HG03097 (cell line): ENCODE measurements at regions not wholly inside any gene's neighbourhood (a gene's known extent, or its start where the extent isn't known, plus 50 kb on each side); places are given as distances from the start of the nearest gene placed in this dataset.

Experiments
- ATAC-seq: cut with Tn5 transposase; IDR thresholded peaks from one replicate; pipeline ENCODE4 v1.9.1; 2021; ENCODE audit not compliant: unreplicated experiment, low FRiP score

DNA sequence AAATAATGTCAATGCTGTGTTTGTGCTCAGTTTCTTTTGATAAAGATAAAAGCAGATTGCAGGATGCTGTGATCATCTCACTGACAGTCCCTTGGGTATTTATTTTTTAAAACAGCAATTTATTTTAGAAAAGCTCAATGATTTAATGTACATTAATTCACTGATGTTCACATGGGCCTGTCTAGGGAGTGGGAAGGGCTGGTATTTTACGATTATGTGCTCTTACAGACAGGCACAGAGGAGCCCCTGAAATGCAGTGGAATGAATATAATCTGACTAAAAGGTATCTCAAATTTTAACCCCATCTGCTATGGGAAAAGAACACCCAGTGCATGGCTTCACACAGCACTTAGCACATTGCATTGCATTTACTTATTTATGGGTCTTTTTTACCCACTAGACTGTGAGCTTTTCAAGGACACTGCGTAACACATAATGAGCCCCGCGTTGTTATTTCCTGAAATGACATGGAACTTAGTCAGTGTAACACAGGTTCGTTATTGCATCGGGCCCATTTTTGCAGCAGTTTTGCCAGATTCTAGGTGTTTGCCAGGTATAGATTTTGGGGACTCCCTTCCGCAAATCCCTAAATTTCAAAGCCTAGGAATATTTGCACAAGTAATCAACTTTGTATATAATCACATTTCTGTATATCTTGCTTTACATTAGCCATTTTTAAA is 425.3 kb upstream of the FBXO33 start:
- ATAC-seq: no peak

DNA sequence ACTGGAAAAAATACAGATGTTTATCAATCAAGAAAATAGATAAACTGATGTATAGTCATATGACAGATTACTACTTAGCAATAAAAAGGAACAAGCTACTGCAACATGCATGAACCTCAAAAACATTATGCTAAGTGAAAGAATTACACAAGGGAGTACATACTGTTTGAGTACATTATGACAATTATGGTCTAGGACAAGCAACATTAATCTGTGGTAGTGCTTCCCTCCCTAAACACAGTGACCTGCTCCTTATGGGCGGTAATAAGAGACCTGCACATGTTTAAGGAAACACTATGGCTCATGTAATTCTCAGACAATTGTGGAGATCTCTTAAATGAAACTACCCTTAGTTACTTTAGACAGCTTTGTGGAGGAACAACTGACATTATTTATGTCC is 421.2 kb upstream of the FBXO33 start:
- ATAC-seq: no peak

DNA sequence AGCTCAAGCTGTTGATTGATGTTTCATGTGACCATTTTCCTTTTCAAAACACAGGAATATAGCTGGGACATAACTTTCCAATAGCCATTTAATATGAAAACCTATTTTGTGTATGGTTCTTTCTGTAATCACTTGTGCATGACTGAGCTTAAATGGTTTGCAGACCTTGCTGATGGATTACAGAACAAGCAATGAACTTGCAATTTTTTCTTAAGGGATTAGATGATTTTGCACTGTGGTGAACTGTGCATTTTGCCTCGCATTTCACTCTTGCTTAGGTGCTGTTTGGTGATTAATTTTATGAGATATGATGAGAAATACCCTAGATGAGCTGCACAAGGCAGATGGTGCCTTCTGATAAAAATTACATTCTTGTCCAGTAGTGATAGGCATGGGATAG is 419.0 kb upstream of the FBXO33 start:
- ATAC-seq: no peak

DNA sequence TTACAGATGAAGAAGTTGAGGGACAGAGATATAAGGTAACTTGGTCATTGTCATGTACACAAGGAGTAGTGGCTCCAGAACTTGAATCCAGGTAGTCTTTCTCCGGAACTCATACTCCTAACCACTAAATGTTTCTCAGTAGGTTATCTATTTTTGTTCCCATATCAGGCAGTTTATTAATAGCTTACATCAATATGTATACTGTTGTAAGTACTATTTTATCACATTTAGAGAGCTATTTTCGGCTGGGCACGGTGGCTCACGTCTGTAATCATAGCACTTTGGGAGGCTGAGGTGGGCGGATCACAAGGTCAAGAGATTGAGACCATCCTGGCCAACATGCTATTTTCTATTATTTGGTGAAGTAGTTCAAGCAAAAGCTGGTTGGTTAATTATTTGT is 415.6 kb upstream of the FBXO33 start:
- no peak for ATAC-seq

DNA sequence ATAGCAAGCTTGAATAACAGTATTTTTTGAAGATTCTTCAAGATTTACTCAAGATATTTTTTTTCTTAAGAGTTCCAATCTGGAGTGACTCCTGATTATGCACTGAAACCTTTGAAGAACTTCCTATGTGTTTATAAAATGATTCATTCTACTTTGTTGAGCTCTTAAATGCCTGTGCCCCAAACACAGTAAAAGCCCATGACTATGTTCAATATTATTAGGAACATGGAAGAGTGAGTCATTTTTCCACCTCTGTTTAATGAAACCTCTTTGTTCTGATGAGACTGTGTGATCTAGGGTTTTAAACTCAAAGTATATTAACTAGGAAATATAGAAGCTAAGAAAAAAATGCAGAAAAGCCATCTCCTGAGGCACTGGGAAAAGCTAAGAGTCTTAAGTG is 415.0 kb upstream of the FBXO33 start:
- ATAC-seq: no peak

DNA sequence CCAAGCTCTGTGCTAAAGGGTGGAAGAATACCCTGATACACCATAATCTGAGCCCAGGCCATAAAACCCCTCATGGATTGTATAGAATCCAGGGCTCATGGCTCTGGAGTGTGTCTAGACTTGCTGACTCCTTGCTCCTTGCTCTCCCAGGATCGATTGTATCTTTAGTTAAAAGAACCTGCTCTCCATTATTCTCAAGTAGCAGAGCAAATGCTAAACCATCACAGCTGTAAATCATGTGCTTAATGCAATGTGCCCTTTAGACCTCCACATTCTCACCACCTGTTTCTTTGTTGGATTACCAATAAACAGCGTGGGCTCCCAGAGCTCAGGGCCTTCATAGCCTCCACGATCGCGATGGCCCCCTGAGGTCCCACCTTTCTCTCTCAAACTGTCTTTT is 411.6 kb upstream of the FBXO33 start:
- ATAC-seq: no peak

DNA sequence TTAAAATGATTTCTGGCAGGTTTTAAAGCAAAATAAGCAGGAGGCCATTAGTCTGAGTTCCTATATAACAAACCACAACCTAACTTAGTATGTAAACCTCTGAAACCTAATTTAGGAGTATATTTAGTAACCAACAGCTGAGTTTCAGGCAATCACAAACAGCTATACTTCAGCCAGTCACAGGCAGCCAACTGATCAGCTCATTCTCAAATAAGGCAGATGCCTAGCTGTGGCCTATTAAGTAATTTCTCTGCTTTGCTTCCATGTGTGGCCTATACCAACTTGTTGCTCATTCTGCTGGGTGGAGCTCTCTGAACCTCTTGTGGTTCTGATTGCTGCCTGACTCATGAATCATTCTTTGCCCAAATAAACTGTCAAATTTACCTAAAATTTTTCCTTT is 408.9 kb upstream of the FBXO33 start:
- no peak for ATAC-seq

DNA sequence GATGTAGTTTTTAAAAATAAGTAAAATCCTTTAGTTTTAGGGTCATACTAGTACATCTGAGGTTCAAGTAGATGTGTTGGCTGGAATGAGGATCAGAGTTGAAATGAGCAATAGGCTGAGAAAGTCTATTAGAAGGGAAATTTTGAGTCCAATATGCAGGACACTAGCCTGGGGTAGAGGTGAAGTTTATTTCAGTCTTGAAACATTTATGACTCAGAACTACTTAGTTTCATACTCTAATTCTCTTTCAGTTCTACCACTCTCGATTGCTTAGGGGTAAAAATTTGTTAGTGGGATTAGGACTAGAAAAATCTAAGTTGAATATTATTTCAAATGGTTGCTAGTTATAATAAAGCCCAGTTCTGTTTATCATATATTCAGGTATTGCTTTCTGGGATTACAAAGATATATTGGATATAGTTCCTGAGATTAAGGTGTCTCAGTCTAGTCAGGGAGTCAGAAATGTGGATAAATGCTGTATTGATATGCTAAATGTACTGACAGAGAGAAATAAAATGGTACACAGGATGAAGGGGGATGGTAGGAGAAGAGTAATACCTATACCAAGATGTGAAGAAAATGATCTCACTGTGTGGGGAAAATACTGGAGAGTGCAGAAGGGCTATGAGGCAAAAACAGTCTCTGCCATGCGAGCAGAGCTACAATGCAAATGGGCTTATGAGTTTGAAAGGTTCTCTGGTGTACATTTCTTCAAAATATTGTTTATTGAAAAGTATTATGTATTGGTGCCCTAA is 395.8 kb upstream of the FBXO33 start:
- ATAC-seq: peak; percentile 96

DNA sequence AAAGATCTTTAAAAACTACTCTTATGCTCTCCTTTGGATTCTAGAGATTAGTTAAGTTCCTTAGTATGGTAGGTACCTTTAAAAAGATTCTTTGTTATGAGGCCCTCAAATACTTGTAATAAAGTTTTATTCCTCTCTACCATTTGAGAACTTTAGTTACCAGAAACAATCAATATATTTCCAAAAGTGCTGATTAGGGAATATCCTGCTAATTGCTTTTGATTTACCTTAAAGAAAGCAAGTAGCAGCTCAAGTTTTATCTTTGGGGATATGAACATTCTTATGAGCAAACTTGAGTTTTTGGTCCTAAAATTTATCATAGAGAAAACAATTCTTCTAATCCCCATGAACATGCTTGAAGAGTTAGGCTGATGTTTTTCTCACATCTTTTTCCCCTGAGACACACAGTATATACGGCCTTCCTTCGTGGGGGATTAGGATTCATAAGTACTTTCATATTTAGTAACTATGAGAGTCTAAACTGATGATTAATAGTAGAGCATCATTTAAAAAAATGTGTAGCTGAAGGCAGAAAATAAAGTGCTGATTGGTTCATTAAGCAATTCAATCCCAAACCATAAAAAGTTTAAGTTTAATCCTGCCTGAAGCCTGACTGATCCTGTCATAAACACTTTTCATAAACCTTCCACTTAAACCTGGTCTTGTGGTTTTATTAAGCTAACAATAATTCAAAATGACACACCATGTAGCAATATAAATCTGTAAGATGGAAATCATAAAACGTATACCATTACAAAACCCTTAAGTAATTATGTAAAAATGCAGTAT is 380.5 kb upstream of the FBXO33 start:
- ATAC-seq: no peak

DNA sequence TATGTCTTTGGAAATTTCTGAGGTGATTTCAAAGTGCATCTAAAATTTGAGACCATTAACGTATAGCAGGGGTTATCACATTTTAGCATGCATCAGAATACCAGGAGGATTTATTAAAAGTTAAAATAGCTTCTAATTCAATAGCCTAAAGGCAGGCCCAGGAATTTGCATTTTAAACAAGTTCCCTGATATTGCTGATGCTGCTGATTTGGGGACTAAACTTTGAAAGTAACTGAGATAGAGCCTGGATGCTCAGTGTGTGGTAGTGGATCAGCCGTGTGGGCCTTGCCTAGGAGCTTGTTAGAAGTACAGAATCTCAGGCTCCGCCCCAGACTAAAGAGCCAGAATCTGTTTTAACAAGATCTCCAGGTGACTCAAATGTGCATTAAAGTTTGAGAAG is 375.0 kb upstream of the FBXO33 start:
- ATAC-seq: no peak

DNA sequence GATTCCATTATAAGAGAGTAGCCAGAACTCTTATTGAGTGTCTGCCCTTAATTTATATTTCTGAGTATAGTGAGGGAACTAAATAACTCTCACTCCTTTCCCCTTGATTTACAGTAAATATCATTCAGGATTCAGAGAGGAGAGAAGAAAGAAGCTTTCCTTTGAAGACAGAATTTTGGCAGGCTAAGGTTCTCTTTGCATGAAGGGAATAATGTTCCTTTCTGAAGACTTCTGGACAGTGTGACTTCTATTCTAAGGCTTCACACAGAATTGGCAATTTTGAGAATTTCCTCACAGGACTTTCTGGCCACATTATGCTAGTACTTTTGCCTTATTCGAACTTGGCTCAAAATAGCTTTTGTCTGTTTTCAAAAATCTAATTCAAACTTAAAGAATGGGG is 352.2 kb upstream of the FBXO33 start:
- no peak for ATAC-seq

DNA sequence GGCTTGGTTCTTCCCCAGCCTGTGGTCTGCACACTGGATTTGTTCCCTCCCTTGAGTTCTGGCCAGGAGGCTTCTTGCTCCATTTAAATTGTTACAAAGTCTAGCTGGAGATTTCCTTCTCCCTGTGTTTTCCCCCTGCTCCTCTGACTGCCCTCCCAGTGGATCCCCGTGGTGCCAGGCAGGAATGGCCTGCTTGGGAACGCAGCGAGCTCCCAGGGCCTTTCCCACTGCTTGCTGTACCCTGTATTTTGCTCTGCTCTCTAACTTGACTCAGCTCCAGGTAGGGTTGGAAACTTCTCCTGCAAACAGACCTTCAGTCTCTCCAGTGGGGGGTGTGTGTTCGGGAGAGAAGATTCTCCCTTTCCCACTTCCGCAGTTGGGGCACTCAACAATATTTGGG is 349.2 kb upstream of the FBXO33 start:
- ATAC-seq: no peak

DNA sequence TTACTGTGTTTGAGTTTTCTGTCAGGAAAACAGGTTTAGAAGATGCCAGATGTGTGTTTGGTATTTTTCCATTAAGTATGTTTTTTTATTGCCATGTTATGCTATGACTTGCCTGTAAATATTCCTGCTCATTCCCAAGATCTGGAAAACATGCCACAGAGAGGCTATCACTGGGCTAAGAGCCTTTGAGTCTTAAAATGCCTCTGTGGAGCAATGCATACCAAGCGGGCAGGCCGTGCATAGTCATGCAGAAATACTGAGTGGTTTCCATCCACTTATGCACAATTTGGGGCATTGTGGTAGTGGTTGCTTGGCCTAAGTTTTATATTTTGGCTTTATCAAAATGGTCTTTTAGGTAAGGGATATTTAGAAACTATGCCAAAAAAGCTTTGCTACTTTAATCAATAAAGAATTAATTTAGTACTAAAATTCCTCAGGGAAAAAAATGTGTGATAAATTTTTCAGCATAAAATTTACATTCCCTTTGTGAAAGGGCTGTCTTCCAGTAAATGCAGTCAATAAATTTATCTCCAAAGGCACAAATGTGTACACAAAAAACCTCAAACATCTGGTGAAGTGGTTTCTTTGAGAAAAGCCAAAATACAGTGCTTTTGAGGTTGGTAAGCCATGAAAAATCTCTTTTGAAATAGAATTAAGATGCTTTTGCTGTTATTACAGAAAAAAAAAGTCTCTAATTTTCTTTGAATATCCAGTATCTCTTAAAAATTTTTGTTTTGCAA is 341.3 kb upstream of the FBXO33 start:
- no peak for ATAC-seq

DNA sequence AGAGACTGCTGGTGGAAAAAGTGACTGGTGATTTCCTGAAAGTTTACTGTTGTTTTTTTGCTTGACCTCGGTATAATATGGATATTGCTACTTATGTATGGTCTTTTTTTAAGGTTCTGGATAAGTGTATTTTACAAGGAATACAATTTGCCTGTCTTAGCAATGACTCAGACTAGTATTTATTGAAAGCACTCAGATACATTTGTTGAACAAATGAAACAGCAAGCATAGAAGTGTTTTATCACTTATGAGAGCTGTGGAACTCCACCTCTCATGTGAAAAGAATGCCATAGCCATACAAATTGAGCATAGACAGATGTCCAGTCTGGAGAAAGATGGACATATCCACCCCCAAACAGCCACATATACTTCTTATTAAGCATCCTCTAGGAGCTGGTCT is 340.4 kb upstream of the FBXO33 start:
- ATAC-seq: no peak

DNA sequence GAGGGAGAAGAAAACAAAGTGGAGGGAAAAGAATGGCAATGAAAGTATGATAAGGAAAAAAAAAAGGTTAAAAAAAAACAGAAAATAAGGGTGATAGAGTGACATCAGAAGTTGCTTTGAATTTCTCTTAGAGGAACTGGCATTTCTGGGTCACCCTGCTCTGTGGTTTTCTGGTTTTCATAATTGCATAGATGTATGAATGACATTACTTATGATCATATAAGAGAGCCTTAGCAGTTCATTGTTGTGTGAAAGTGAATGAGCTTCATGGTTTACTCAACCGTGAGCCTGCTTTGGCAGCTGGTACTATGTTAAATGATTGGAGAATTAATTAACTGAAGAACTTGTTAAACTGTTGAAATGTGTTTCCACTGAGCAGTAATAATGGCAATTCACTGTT is 336.4 kb upstream of the FBXO33 start:
- ATAC-seq: no peak

DNA sequence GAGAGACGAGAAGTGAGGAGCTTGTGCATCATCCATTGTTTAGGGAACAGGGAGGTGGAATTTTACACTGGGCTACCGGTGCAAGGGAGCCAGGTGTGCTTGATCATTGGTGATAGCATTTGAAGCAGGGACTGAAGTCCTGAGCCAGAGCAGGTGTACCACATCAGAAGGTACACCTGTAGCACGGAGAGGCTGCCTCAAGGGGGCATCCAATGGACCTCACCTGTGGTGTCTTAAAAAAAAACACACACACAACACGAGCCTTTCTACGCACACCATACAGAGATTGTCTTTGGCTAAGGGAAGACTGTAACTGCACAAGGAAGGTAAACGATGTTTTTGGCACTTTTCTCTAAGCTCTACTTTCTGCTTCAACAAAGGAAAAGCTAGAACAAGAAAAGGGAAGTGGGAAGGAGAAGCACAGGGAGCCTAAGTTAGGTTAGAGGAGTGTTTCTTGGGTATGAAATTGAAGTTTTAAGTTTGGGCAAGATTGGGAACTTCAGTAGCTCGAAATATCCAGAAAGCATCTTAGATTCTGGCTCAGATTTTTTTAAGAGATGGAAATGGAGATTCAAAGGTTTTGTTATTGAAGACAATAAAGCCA is 334.3 kb upstream of the FBXO33 start:
- no peak for ATAC-seq

DNA sequence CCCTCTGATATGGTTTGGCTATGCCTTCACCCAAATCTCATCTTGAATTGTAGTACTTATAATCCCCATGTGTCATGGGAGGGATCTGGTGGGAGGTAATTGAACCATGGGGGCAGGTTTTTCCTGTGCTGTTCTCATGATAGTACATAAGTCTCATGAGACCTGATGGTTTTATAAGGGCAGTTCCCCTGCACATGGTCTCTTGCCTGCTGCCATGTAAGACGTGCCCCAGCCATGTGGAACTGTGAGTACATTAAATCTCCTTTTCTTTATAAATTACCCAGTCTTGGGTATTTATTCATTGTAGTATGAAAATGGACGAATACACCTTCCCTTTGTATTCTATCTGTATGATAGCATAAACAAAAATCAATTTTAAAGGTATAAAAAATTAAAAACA is 333.4 kb upstream of the FBXO33 start:
- ATAC-seq: no peak

DNA sequence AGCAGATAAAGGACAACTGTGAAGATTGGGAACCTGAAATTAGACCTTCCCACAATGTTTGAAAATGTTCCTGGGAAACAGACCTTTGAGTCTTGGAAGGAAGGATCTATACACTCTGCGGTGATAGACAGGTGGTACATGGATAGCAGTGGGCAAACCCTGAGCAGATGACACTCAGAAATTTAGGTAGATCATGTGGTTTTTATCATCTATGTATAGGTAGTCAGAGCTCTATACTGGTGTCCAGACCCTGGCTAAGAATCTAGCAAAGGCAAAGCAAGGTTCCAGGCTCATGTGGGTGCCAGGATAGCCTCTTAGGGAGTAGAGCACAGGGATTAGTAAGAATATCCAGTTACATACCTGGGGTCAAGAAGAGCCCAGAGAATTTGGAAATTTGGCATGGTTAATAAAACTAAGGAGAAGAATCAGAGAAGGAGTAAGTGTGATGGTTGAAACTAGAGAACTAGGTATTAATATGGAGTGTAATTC is 331.2 kb upstream of the FBXO33 start:
- no peak for ATAC-seq

DNA sequence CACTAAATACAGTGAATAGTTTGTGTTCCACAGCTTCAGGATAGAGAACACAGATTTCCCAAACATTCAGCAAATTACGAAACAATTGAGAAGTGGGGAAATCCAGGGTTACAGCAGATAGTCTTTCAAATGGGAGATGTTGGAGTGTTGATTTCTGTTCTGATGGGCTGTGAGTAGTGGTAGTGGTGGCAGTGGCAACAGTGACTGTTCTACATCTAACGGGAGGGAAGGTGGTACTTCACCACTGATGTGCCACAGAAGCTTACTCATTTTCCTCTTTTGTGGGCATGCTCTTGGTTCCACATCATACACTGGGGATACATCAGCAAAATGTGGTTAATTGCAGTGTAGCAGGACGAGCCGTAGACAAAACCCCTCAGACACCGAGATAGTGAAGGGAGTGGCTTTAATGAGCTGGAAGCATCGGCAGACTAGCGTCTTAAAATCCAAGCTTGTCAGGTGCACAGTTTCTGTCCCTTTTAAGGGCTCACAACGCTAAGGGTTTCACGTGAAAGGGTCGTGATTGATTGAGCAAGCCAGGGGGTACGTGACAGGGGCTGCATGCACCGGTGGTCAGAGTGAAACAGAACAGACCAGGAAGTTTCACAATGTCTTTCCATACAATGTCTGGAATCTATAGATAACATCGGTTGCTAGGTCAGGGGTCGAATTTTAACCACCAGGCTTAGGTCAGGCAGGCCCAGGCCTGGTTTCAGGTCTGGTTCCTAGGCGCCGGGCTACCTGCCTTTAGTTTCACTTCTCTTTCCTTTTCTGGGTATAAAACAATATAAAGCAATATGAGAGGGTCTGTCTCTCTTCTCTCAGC is 330.6 kb upstream of the FBXO33 start:
- peak; percentile 81 for ATAC-seq
